ENCODE measurements at regions not wholly inside any gene's neighbourhood (a gene's known extent, or its start where the extent isn't known, plus 50 kb on each side); places are given as distances from the start of the nearest gene placed in this dataset.

GRCh38 chr2:239522002-239522739 lies 121.4 kb upstream of the HDAC4 start:
- no peak for DNase-seq

GRCh38 chr2:239521518-239521815 lies 120.6 kb upstream of the HDAC4 start:
- no peak for DNase-seq

- no peak for DNase-seq
These were observed 120.1 kb upstream of the HDAC4 start for GRCh38 chr2:239520811-239521517.

- DNase-seq = no peak
These were observed 119.2 kb upstream of the HDAC4 start for GRCh38 chr2:239519921-239520585.

- no peak for DNase-seq
These were observed 118.5 kb upstream of the HDAC4 start for GRCh38 chr2:239519089-239519920.

- no peak for DNase-seq
These were observed 117.7 kb upstream of the HDAC4 start for GRCh38 chr2:239518286-239519088.

- DNase-seq = no peak
These were observed 116.9 kb upstream of the HDAC4 start for GRCh38 chr2:239517686-239518085.

GRCh38 chr2:239516954-239517305 lies 116.1 kb upstream of the HDAC4 start:
- no peak for DNase-seq

- DNase-seq = no peak
These were observed 115.6 kb upstream of the HDAC4 start for GRCh38 chr2:239516286-239516953.

- DNase-seq = no peak
These were observed 114.1 kb upstream of the HDAC4 start for GRCh38 chr2:239514754-239515530.

GRCh38 chr2:239512054-239512453 lies 111.2 kb upstream of the HDAC4 start:
- no peak for DNase-seq

- no peak for DNase-seq
These were observed 108.7 kb upstream of the HDAC4 start for GRCh38 chr2:239509373-239510143.

- DNase-seq = no peak
These were observed 107.4 kb upstream of the HDAC4 start for GRCh38 chr2:239508261-239508660.

- DNase-seq = no peak
These were observed 106.9 kb upstream of the HDAC4 start for GRCh38 chr2:239507576-239508258.

GRCh38 chr2:239506961-239507360 lies 106.1 kb upstream of the HDAC4 start:
- no peak for DNase-seq

GRCh38 chr2:239506101-239506857 lies 105.5 kb upstream of the HDAC4 start:
- no peak for DNase-seq

GRCh38 chr2:239504643-239505235 lies 103.9 kb upstream of the HDAC4 start:
- no peak for DNase-seq

- DNase-seq = no peak
These were observed 101.8 kb upstream of the HDAC4 start for GRCh38 chr2:239502430-239503186.
